PC-9 (cell line): ENCODE measurements at regions not wholly inside any gene's neighbourhood (a gene's known extent, or its start where the extent isn't known, plus 50 kb on each side); places are given as distances from the start of the nearest gene placed in this dataset.
"Not testable (repeated sequence)": the region's sequence is repeated elsewhere in the genome, so short reads cannot be mapped to it uniquely, and the experiment has no call there.

Source experiments
- BruUV-seq: library from RNA; stranded (reverse); fragments of 400-500 nt; replicated peaks from 2 replicates; lab custom pipeline; 2021; lab: Mats Ljungman, UMichigan
- CTCF ChIA-PET: fragments of 300-600 bp; sonication (Branson Sonifier 250); formaldehyde crosslinking; loops from one replicate; lab custom pipeline; 2022; ENCODE audit warnings: antibody characterized with exemption; lab: Charles Lee
- POLR2A ChIA-PET: fragments of 300-600 bp; sonication (Branson Sonifier 250); formaldehyde crosslinking; loops from one replicate; lab custom pipeline; 2022; ENCODE audit warnings: antibody characterized with exemption; ENCODE audit not compliant: unreplicated experiment; lab: Charles Lee
- DNase-seq, 2 experiments: peaks; one replicate each; pipeline versions ENCODE4 v3.0.0 to v3.0.0-alpha.2; 2015 to 2022; ENCODE audit warnings: mixed read lengths in 1 of 2
- H2AFZ ChIP-seq: fragments of 200-600 bp; sonication (generic); 2 replicates; pipeline ENCODE4 v1.8.1; 2017; ENCODE audit warnings: antibody characterized with exemption
- H3F3A ChIP-seq: fragments of 200-600 bp; sonication (generic); 2 replicates; pipeline ENCODE4 v1.8.1; 2017; ENCODE audit warnings: antibody characterized with exemption, mild to moderate bottlenecking, low read depth; ENCODE audit not compliant: insufficient read depth
- H3K27ac ChIP-seq: fragments of 200-600 bp; sonication (generic); 2 replicates; pipeline ENCODE4 v1.6.1; 2016; ENCODE audit warnings: mixed run types
- H3K27me3 ChIP-seq: fragments of 200-600 bp; sonication (generic); 2 replicates; pipeline ENCODE4 v1.6.1; 2016; ENCODE audit warnings: low read depth, mixed run types; ENCODE audit not compliant: insufficient read depth
- H3K36me3 ChIP-seq: fragments of 200-600 bp; sonication (generic); 2 replicates; pipeline ENCODE4 v1.6.1; 2016; ENCODE audit warnings: low read depth, mixed run types
- H3K4me1 ChIP-seq: fragments of 200-600 bp; sonication (generic); replicated peaks from 2 replicates; pipeline ENCODE4 v1.6.1; 2016; ENCODE audit warnings: mixed run types; ENCODE audit not compliant: insufficient read depth
- H3K4me2 ChIP-seq: fragments of 200-600 bp; sonication (generic); 2 replicates; pipeline ENCODE4 v1.6.1; 2017; ENCODE audit warnings: mixed run types
- H3K4me3 ChIP-seq: fragments of 200-600 bp; sonication (generic); 2 replicates; pipeline ENCODE4 v1.6.1; 2016; ENCODE audit warnings: mixed run types
- H3K79me2 ChIP-seq: fragments of 200-600 bp; sonication (generic); 2 replicates; pipeline ENCODE4 v1.6.1; 2017; ENCODE audit warnings: low read depth, mixed run types
- H3K9me2 ChIP-seq: fragments of 200-600 bp; sonication (generic); 2 replicates; pipeline ENCODE4 v1.8.1; 2017; ENCODE audit warnings: mild to moderate bottlenecking; ENCODE audit not compliant: insufficient read depth
- H3K9me3 ChIP-seq: fragments of 200-600 bp; sonication (generic); 2 replicates; pipeline ENCODE4 v1.8.1; 2016; ENCODE audit warnings: low read depth; ENCODE audit not compliant: insufficient read depth
- H4K20me1 ChIP-seq: fragments of 200-600 bp; sonication (generic); 2 replicates; pipeline ENCODE4 v1.8.1; 2017; ENCODE audit not compliant: insufficient read depth
- CTCF ChIP-seq: fragments of 200-600 bp; sonication (generic); conservative IDR thresholded peaks from 2 replicates; pipeline ENCODE4 v1.6.1; 2017; ENCODE audit warnings: mixed run types, antibody characterized with exemption, mild to moderate bottlenecking, moderate library complexity
- EZH2 ChIP-seq: fragments of 200-600 bp; sonication (generic); IDR thresholded peaks from 2 replicates; pipeline ENCODE4 v1.8.0; 2017; ENCODE audit warnings: antibody characterized with exemption, low read depth
- intact Hi-C: fragments of 100-400 bp; cut with micrococcal nuclease; formaldehyde crosslinking; loops from one replicate; pipeline ENCODE4 v1.10.0; 2022; ENCODE audit not compliant: unreplicated experiment

GRCh38 chr14:80024417-80024816, 186.9 kb downstream of the DIO2 start:
- H2AFZ ChIP-seq: no peak overlapping the region
- H3K4me3 ChIP-seq: no peak overlapping the region
- H3K9me2 ChIP-seq: 0 out of 2 replicates have a peak, but pooled peaks cover 9% of the 10 kb centered on the region
- intact Hi-C loops: no loop called here
- no peak overlapping the region for H3K27ac ChIP-seq
- TF ChIP-seq EZH2: no peak
- no peak for TF ChIP-seq CTCF
- no peaks in the 10 kb centered on the region for H3K4me1 ChIP-seq
- CTCF ChIA-PET: no interaction called here
- H3F3A ChIP-seq: no peaks in the 10 kb centered on the region
- H3K9me3 ChIP-seq: no peaks in the 10 kb centered on the region; the same call in 1 of the 2 replicates
- POLR2A ChIA-PET: no interaction called here
- H3K79me2 ChIP-seq: no peaks in the 10 kb centered on the region
- H3K4me2 ChIP-seq: no peak overlapping the region
- H3K36me3 ChIP-seq: no peaks in the 10 kb centered on the region
- no peak for DNase-seq
- no TSS peak for BruUV-seq
- no peaks in the 10 kb centered on the region for H4K20me1 ChIP-seq
- no peaks in the 10 kb centered on the region for H3K27me3 ChIP-seq

- H4K20me1 ChIP-seq, CTCF ChIA-PET, BruUV-seq, H3K4me2 ChIP-seq, intact Hi-C loops, H3K79me2 ChIP-seq, H3K9me3 ChIP-seq, H2AFZ ChIP-seq, H3K36me3 ChIP-seq, DNase-seq, H3F3A ChIP-seq, POLR2A ChIA-PET, H3K27ac ChIP-seq, H3K4me1 ChIP-seq, H3K27me3 ChIP-seq, H3K9me2 ChIP-seq, H3K4me3 ChIP-seq: not testable (repeated sequence)
These were observed 192.8 kb downstream of the DIO2 start for GRCh38 chr14:80018476-80018875.

GRCh38 chr14:80017795-80018194, 193.5 kb downstream of the DIO2 start:
- no peak for DNase-seq
- no peak overlapping the region for H2AFZ ChIP-seq
- H3K36me3 ChIP-seq: no peaks in the 10 kb centered on the region
- intact Hi-C loops: no loop called here
- H3K9me3 ChIP-seq: no peaks in the 10 kb centered on the region
- no peaks in the 10 kb centered on the region for H3K79me2 ChIP-seq
- H3K27ac ChIP-seq: no peak overlapping the region
- H3K4me1 ChIP-seq: no peaks in the 10 kb centered on the region
- ChIA-PET CTCF (no interaction called here), POLR2A (no interaction called here)
- H3K4me2 ChIP-seq: no peak overlapping the region
- BruUV-seq: no TSS peak
- no peaks in the 10 kb centered on the region for H4K20me1 ChIP-seq
- H3F3A ChIP-seq: no peaks in the 10 kb centered on the region
- no peaks in the 10 kb centered on the region for H3K27me3 ChIP-seq
- no peak overlapping the region for H3K4me3 ChIP-seq
- no peaks in the 10 kb centered on the region for H3K9me2 ChIP-seq
- no peak for TF ChIP-seq CTCF

GRCh38 chr14:80010245-80010644, 201.1 kb downstream of the DIO2 start:
- POLR2A ChIA-PET, BruUV-seq, DNase-seq: not testable (repeated sequence)

More at GRCh38 chr14:80010245-80010644, 201.1 kb downstream of the DIO2 start:
- H2AFZ ChIP-seq, CTCF ChIA-PET, H3K9me3 ChIP-seq, H3K27ac ChIP-seq, H3K36me3 ChIP-seq, intact Hi-C loops, H3K9me2 ChIP-seq, H3K4me2 ChIP-seq, H3K4me3 ChIP-seq, H3K4me1 ChIP-seq, H4K20me1 ChIP-seq, H3K79me2 ChIP-seq, H3F3A ChIP-seq, H3K27me3 ChIP-seq: not testable (repeated sequence)
